AG10803 (cell line): ENCODE measurements at regions not wholly inside any gene's neighbourhood (a gene's known extent, or its start where the extent isn't known, plus 50 kb on each side); places are given as distances from the start of the nearest gene placed in this dataset.
"Not testable (repeated sequence)": the region's sequence is repeated elsewhere in the genome, so short reads cannot be mapped to it uniquely, and the experiment has no call there.

Experiments
- DNase-seq: peaks from one replicate; pipeline ENCODE4 v3.0.0; 2010; ENCODE audit warnings: low read depth
- H3K4me3 ChIP-seq: 2 replicates; pipeline ENCODE4 v1.5.1; 2011; ENCODE audit warnings: mild to moderate bottlenecking, low read length, control low read depth
- CTCF ChIP-seq: conservative IDR thresholded peaks from 2 replicates; pipeline ENCODE4 v1.5.1; 2011; ENCODE audit warnings: mild to moderate bottlenecking, low read length, control low read depth, inconsistent platforms

GRCh38 chr10:31130406-31130805, 98.7 kb upstream of the ZNF438 start:
- TF ChIP-seq CTCF, result no peak
- no peak for DNase-seq
- no peak overlapping the region for H3K4me3 ChIP-seq

- no peak for DNase-seq
- no peak overlapping the region for H3K4me3 ChIP-seq
- TF ChIP-seq CTCF, result no peak
Measured at GRCh38 chr10:31131251-31131650, 99.6 kb upstream of the ZNF438 start.

GRCh38 chr10:31132681-31133244, 101.1 kb upstream of the ZNF438 start:
- no peak for DNase-seq
- no peak for TF ChIP-seq CTCF
- H3K4me3 ChIP-seq, result no peak overlapping the region

GRCh38 chr10:31133251-31133791, 101.7 kb upstream of the ZNF438 start:
- no peak overlapping the region for H3K4me3 ChIP-seq
- TF ChIP-seq CTCF, result no peak
- DNase-seq, result no peak

GRCh38 chr10:31133792-31134310, 102.2 kb upstream of the ZNF438 start:
- DNase-seq, result peak; percentile 61
- H3K4me3 ChIP-seq, result peak overlapping the region; percentile 44
- TF ChIP-seq CTCF, result no peak

- peak; percentile 57 for DNase-seq
- no peak for TF ChIP-seq CTCF
- H3K4me3 ChIP-seq, result peak overlapping the region; percentile 44
Measured at GRCh38 chr10:31134311-31134952, 102.8 kb upstream of the ZNF438 start.

GRCh38 chr10:31135171-31135570, 103.5 kb upstream of the ZNF438 start:
- H3K4me3 ChIP-seq, result no peak overlapping the region
- DNase-seq, result no peak
- no peak for TF ChIP-seq CTCF

- DNase-seq, H3K4me3 ChIP-seq: not testable (repeated sequence)
Measured at GRCh38 chr10:31135791-31136190, 104.1 kb upstream of the ZNF438 start.
